Activated T-helper 2 cell treated with anti-CD3 and anti-CD28 coated beads, Interferon-gamma antibody, Interleukin-2, Interleukin-4, amounts not matched to agents 10 μg/mL and 5 μg/mL and 100 μg/mL, durations not matched to agents 14 hours and 24 hours and 36 hours (primary cell): ENCODE measurements at regions not wholly inside any gene's neighbourhood (a gene's known extent, or its start where the extent isn't known, plus 50 kb on each side); places are given as distances from the start of the nearest gene placed in this dataset.
"Not testable (repeated sequence)": the region's sequence is repeated elsewhere in the genome, so short reads cannot be mapped to it uniquely, and the experiment has no call there.

Source experiments
- DNase-seq: peaks from one replicate; pipeline ENCODE4 v3.0.0; 2021; ENCODE audit warnings: low spot score
- H3K27ac Mint-ChIP-seq: one replicate; pipeline ENCODE4 v1.8.0; 2021; ENCODE audit warnings: mixed read lengths
- H3K27me3 Mint-ChIP-seq: one replicate; pipeline ENCODE4 v1.8.0; 2021; ENCODE audit warnings: low read depth, mixed read lengths
- H3K36me3 Mint-ChIP-seq: one replicate; pipeline ENCODE4 v1.8.0; 2021; ENCODE audit warnings: low read depth, mixed read lengths
- H3K4me1 Mint-ChIP-seq: one replicate; pipeline ENCODE4 v1.8.0; 2021; ENCODE audit warnings: low read depth, mixed read lengths
- H3K4me3 Mint-ChIP-seq: one replicate; pipeline ENCODE4 v1.8.0; 2021; ENCODE audit warnings: low read depth, mild to moderate bottlenecking, moderate library complexity, mixed read lengths
- H3K9me3 Mint-ChIP-seq: one replicate; pipeline ENCODE4 v1.8.0; 2021; ENCODE audit warnings: mixed read lengths
- intact Hi-C: fragments of 100-400 bp; cut with micrococcal nuclease; formaldehyde crosslinking; loops from one replicate; pipeline ENCODE4 v1.15.1; 2023

DNA sequence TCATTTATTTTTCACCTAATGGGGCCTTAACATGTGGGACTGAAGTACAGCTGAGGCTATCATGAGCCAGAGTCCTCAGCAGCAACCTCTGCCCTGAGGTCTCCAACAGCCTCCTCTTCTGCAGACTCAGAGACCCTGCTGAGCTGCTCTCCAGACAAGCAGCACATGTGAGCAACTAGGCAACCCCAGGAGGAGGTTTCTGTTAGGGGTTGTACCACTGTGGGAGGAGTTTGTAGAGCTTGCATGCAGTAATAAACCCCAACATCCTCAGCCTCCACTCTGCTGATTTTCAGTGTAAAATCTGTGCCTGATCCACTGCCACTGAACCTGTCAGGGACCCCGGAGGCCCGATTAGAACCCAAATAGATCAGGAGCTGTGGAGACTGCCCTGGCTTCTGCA lies 530.0 kb downstream of the RPIA start:
- H3K27me3 Mint-ChIP-seq, intact Hi-C loops, H3K36me3 Mint-ChIP-seq, H3K9me3 Mint-ChIP-seq, H3K4me1 Mint-ChIP-seq, H3K4me3 Mint-ChIP-seq, H3K27ac Mint-ChIP-seq, DNase-seq: not testable (repeated sequence)

DNA sequence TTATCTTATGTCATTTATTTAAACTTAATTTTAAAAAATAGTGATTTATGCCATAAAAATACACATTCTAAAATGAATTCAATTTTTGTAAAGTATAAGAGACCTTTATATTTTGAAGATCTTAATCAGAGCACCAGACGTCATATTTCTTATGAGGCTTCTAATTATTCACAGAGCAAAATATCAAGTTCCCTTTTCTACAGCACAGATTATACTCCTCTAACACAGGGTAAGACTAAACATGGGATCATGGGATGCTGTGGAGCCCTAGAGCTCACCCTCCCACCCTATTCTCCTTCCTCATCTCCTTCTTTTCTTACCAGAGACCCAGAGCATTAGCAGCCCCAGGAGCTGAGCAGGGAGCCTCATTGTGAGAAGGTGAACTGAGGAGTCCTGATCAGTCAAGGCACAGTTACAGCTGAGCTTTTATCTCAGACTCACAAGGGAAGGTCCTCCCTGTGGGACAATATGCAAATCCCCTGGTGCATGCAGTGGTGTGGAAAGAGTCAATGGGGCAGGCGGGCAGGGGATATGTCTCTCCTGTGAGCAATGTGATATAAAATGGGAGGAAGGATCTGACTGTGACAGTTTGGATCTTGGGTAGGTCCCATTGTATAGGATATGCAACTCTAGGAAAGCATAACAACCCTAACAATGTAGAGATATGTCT lies 530.7 kb downstream of the RPIA start:
- H3K9me3 Mint-ChIP-seq, H3K27ac Mint-ChIP-seq, H3K27me3 Mint-ChIP-seq, H3K4me1 Mint-ChIP-seq, H3K4me3 Mint-ChIP-seq, intact Hi-C loops, DNase-seq, H3K36me3 Mint-ChIP-seq: not testable (repeated sequence)

DNA sequence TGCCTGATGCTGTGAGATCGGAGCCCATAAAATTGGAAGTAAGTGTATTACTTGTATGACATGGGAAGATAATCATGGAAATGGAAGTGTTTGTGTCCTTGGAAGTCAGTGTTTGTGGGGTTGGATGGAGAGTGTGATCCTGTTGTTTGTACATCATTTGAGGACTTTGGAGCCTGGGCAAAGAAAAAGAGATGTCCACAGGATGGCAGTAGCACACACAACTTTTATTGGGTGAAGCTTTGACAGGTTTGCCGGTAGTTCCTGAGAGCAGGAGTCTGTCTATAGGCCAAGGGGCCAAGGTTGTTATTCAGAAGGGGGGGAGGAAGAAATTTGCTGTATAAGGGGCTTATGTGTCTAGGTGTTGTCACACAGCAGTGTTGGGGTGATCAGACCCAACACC lies 533.3 kb downstream of the RPIA start:
- not testable (repeated sequence) for H3K9me3 Mint-ChIP-seq

DNA sequence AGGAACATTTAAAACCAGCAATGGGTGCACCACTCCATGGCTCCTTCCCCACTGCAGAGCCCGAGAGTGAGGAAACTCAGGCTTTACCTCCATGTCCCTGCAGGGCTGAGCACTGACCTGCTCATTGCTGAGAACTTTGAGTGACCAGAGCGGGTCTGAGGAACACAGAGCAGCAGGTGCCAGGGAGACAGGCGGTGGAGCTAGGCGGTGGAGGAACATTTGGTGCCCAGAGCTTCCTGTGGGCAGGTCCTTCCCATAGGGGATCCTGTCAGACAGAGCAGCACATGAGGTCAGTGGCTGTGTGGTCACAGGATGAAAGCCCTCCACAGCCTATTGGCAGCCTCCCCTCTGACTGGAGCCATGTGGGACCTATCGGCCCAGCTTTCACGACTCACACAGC lies 538.5 kb downstream of the RPIA start:
- H3K27ac Mint-ChIP-seq, H3K27me3 Mint-ChIP-seq, H3K9me3 Mint-ChIP-seq, H3K4me3 Mint-ChIP-seq, DNase-seq, H3K4me1 Mint-ChIP-seq, intact Hi-C loops, H3K36me3 Mint-ChIP-seq: not testable (repeated sequence)

More for the DNA sequence above, 533.3 kb downstream of the RPIA start:
- H3K4me1 Mint-ChIP-seq, H3K27me3 Mint-ChIP-seq, intact Hi-C loops, H3K27ac Mint-ChIP-seq, H3K4me3 Mint-ChIP-seq, DNase-seq, H3K36me3 Mint-ChIP-seq: not testable (repeated sequence)

DNA sequence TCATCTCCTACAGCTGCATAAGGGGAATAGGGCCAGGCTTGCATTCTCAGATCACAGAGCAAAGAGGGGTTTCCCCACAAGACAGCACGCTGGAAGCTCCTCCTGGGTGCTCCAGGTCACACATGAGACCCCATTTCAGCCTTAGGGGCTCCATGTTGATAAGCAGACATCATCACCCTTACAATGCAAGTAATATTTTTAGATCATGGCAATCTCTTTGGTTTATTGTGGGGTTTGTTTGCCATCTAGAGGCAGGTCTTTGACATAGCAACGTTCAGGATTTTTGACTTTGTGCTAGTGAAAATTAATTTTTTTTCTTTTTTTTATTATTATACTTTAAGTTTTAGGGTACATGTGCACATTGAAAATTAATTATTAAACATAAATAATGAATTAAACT lies 539.8 kb downstream of the RPIA start:
- H3K27me3 Mint-ChIP-seq, H3K27ac Mint-ChIP-seq, H3K9me3 Mint-ChIP-seq, H3K4me1 Mint-ChIP-seq, intact Hi-C loops, DNase-seq, H3K36me3 Mint-ChIP-seq, H3K4me3 Mint-ChIP-seq: not testable (repeated sequence)

DNA sequence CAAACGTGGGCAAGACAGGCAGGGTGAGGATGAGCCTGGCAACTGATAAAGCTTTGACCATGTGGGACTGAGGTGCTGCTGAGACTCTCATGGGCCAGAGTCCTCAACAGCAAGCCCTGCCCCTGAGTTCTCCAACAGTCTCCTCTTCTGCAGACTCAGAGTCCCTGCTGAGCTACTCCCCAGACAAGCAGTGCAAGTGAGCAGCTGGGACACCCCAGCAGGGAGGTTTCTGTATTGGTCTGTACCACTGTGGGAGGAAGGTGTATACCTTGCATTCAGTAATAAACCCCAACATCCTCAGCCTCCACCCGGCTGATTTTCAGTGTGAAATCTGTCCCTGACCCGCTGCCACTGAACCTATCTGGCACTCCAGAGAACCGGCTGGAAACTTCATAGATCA lies 542.5 kb downstream of the RPIA start:
- intact Hi-C loops, DNase-seq, H3K4me1 Mint-ChIP-seq, H3K9me3 Mint-ChIP-seq, H3K4me3 Mint-ChIP-seq, H3K27me3 Mint-ChIP-seq, H3K36me3 Mint-ChIP-seq, H3K27ac Mint-ChIP-seq: not testable (repeated sequence)

DNA sequence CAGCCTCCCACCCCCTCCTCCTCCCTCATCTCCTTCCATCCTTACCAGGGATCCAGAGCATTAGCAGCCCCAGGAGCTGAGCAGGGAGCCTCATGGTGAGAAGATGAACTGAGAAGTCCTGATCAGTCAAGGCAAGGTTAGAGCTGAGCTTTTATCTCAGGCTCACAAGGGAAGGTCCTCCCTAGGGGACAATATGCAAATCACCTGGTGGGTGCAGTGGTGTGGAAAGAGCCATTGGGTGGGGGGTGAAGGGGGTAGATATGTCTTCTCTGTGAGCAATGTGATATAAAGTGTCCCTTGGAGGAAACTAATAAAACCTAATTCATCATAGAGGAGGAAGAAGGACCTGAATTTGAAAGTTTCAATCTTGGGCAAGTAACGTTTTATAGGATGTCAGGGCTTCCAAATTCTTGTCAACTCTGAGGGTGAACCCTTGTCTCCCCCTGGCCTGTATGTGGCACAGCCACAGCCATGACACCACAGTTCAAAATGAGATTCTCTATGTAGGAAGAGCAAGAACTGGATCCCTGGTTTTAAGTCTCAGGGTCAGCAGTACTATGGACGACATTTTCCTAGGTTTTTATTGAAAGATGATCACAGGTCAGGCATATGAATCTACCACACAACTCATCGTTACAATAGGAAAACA lies 543.5 kb downstream of the RPIA start:
- H3K27me3 Mint-ChIP-seq, H3K4me3 Mint-ChIP-seq, H3K4me1 Mint-ChIP-seq, intact Hi-C loops, H3K27ac Mint-ChIP-seq, DNase-seq, H3K36me3 Mint-ChIP-seq, H3K9me3 Mint-ChIP-seq: not testable (repeated sequence)

DNA sequence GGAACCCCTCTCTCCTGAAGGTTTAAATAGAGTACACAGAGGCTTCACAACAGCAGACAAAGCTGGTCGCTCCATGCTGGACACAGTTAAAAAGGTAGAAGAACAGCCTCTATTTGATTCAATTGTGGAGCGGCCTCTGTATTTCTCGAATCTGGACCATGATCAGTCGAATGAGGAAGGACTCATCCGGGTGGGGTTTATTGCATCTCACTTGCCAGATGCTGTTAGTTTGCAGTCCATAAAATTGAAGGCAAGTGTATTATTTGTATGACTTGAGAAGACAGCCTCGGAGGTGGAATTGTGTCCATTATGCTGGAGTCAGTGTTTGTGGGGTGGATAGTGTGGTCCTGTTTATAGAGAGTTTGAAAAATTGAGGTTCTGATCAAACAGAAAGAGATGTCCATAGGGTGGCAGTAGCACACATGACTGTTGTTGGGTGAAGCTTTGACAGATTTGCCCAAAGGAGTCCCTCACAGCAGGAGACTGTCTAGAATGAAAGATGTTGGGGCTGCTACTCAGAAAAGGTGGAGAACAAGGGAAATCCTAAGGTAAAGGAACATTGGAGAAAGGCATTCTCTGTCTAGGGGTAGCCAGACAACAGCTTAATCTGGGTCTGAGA lies 545.5 kb downstream of the RPIA start:
- H3K4me1 Mint-ChIP-seq, H3K4me3 Mint-ChIP-seq, H3K27ac Mint-ChIP-seq, H3K27me3 Mint-ChIP-seq, DNase-seq, H3K36me3 Mint-ChIP-seq, intact Hi-C loops, H3K9me3 Mint-ChIP-seq: not testable (repeated sequence)

DNA sequence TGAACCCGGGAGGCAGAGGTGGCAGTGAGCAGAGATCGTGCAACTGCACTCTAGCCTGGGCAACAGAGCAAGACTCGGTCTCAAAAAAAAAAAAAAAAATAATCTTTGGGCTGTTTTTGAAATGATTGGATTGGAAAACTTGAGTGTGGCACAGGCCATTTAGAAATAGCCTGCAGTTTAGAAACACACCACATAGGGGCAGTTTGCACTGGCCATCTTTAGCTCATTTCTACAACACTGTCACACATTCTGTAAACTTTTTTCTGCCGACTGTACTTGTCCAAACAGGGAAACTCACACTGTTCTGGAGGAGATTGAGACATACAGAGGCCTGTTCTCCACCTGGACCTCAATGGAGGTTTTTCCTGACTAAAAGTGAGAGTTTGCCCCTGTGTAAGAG lies 546.3 kb downstream of the RPIA start:
- DNase-seq, H3K9me3 Mint-ChIP-seq, intact Hi-C loops, H3K36me3 Mint-ChIP-seq, H3K27ac Mint-ChIP-seq, H3K4me3 Mint-ChIP-seq, H3K4me1 Mint-ChIP-seq, H3K27me3 Mint-ChIP-seq: not testable (repeated sequence)

DNA sequence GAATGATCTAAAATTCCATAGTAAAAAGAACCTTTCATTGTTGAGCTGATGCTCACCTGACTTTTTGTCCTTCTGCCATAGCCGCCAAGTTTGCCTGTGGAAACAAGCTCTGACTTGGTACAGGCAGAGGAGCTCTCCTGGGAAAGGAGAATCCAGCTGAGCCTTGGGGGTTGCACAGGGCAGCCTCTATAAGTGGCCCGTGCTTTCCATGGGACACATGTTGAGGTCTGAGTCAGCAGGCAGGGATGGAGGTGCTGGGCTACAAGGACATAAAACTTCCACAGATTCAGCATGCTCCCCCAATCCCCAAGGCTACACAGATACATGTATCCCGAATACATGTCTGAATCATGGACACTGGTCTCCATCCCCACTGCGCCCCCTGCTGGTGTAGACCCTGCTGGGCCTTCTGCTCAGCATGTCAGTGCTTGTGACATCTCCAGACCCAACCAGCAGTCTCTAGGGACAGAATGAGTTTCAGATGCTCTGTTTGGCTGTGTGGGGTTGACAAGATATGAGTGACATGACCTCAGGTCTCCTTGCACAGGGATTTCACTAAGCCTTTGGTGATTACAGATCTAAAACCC lies 551.7 kb downstream of the RPIA start:
- H3K27ac Mint-ChIP-seq, intact Hi-C loops, H3K9me3 Mint-ChIP-seq, DNase-seq, H3K36me3 Mint-ChIP-seq, H3K27me3 Mint-ChIP-seq, H3K4me3 Mint-ChIP-seq, H3K4me1 Mint-ChIP-seq: not testable (repeated sequence)

DNA sequence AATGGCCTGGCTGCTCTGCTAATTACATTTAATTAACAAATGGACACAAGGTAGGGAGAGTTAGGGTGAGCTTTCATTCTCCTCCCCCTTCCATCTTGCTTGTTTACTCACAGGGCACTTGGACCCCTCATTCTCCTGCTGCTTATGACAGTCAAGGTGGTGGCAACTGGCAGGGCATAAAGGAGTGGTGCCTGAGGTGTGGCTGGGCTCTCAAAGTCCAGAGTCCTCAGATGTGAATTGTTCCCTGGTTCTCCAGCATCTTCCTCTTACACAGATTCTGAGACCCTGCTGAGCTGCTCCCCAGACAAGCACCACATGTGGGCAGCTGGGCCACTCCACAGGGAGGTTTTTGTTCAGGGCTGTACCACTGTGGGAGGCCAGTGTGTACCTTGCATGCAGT lies 552.9 kb downstream of the RPIA start:
- intact Hi-C loops, H3K27ac Mint-ChIP-seq, H3K9me3 Mint-ChIP-seq, H3K4me1 Mint-ChIP-seq, H3K36me3 Mint-ChIP-seq, DNase-seq, H3K4me3 Mint-ChIP-seq, H3K27me3 Mint-ChIP-seq: not testable (repeated sequence)

DNA sequence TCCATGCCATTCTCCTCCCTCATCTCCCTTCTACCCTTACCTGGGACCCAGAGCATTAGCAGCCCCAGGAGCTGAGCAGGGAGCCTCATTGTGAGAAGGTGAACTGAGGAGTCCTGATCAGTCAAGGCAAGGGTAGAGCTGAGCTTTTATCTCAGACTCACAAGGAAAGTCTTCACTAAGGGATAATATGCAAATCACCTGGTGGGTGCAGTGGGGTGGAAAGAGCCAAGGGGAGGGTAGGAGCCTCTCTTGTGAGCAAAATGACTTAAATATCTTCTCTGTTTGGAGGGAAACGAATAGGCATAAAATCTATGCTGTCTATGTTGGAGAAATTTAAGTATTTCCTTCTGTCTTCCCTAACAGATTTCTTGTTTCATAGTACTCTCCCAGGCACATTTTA lies 554.0 kb downstream of the RPIA start:
- DNase-seq, H3K27ac Mint-ChIP-seq, H3K27me3 Mint-ChIP-seq, H3K4me3 Mint-ChIP-seq, intact Hi-C loops, H3K9me3 Mint-ChIP-seq, H3K4me1 Mint-ChIP-seq, H3K36me3 Mint-ChIP-seq: not testable (repeated sequence)

DNA sequence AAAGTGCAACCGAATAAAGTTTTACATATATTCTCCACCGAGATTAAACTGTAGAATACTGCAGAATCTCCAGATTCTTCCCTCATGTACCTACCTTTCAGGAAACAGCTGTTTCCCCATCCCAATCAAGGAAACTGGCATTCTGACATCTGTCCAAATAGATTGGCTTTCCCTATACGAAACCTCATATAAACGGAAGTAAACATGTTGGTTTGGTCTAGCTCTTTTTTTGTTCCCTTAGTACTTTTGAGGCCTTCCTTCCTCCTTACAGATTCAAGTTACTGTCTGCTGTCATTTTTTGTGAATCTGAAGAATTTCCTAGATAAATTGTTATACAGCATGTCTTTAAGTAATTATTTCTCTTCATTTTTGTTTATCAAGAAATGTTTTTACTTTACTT lies 554.6 kb downstream of the RPIA start:
- DNase-seq, H3K4me3 Mint-ChIP-seq, intact Hi-C loops, H3K36me3 Mint-ChIP-seq, H3K9me3 Mint-ChIP-seq, H3K4me1 Mint-ChIP-seq, H3K27me3 Mint-ChIP-seq, H3K27ac Mint-ChIP-seq: not testable (repeated sequence)
